AG09309 (cell line): ENCODE measurements at regions not wholly inside any gene's neighbourhood (a gene's known extent, or its start where the extent isn't known, plus 50 kb on each side); places are given as distances from the start of the nearest gene placed in this dataset.

Source experiments
- DNase-seq: peaks from one replicate; pipeline ENCODE4 v3.0.0-alpha.2; 2010; ENCODE audit warnings: low read depth
- H3K4me3 ChIP-seq: 2 replicates; pipeline ENCODE4 v1.5.1; 2011; ENCODE audit warnings: mild to moderate bottlenecking, low read depth, low read length, moderate library complexity; ENCODE audit not compliant: control insufficient read depth
- CTCF ChIP-seq: IDR thresholded peaks from 2 replicates; pipeline ENCODE4 v1.5.1; 2011; ENCODE audit warnings: mild to moderate bottlenecking, low read depth, low read length, inconsistent platforms; ENCODE audit not compliant: insufficient read depth, control insufficient read depth; ENCODE audit errors: missing control alignments

DNA sequence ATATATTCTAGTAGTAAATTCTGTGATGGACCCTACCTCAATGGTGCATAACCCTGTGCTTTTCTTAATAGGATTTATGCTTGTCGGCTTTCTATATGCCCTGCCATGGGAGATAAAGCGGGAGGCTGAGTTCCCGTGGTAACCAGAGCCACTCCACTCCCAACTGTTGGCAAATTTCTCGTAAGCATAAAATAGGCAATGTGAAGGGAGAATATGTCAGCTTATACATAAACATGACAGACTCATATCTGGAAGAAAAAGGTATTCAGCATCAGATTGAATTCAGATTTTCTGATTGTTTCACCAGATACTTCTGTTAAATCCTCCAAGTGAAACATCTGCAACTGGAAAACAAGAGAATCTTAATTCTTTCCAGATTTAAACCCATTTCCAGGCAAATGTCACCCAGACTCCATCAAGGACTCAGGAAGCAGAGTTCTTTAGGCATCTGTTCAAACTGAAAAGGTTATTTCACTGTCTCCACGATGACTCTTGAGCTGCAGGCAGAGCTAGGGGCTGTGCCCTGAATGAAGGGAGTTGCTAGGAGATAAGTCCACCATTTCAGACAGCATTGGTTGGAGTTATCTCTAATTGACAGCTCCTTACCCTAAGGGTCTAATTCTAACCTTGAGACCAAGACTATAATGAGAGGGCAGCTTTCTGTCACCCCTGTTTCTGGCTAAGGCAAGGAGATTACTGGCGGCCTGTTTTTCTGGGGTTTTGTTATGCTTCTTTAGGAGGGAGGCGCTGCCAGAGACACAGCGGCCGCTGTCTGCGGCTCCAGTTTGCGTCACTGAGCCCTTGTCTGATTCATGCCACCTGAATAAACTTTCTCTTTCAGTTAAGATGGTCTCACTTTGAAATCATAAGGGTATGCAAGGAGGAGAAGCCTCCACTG lies 381.3 kb downstream of the SOX11 start:
- TF ChIP-seq CTCF: no peak
- no peak overlapping the region for H3K4me3 ChIP-seq
- DNase-seq: no peak

DNA sequence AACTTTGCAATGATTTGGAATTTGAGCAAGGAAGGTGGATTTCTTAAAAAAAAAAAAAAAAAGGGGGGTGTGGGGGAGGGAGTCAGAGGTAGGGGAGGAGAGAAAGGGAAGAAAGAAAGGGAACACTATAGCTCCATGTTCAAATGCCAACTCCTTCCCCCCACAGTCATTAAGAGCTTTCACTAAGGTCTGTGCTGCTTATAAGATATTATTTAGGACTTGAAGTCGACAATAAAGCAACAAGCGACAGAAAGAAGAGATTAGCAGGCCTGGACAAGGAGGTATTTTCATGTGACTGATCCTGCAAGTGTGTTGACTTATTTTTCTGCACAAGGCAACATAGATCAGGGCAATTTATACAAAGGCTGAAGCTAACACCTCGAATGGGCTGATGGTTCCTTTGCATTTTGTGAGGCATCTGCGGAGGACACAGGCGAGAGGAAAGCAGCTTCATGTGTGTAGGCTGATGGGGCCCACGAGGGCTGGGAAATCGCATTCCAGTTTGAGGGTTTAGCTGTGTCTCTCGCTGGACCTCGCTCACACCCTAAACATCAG lies 382.0 kb downstream of the SOX11 start:
- no peak for DNase-seq
- H3K4me3 ChIP-seq: no peak overlapping the region
- no peak for TF ChIP-seq CTCF

- H3K4me3 ChIP-seq: no peak overlapping the region
- no peak for TF ChIP-seq CTCF
- DNase-seq: no peak
Measured at GRCh38 chr2:6077585-6077984, 385.4 kb downstream of the SOX11 start.

DNA sequence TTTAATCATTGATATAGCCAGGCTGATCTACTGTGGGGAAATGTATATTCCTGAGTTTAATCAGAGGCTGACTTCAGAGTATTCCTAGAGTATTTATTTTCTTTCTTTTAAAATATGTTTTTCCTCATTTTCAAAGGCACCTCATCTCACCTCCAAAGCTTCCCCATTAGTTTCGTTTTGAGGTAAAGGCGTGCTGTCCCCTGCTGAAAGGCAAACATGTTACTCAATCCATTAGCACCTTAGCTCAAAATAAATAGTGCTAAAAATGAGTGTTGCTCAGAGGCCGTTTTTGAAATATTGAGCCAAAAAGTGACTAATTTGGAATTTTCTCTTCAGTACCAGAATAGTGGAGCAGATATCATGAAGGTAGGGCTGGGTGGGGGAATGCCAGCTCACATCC lies 386.2 kb downstream of the SOX11 start:
- no peak for DNase-seq

DNA sequence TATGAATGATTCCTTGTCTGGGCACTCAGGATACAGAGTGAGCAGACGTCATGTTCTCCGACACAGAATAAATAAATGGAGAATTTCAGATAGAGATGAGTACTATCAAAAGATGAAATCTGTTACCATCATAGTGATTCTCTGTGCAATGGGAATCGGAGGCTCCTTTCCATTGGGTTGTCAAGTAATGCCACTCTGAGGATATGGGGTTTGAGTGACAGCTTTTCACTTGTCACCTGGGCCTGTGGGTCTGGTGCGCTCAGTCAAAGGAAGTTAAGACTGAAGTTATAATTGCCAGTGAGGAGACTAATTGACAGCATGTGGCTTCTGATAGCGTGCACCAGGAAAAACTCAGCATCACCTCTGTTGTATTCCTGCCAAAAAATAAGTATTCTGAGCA lies 387.2 kb downstream of the SOX11 start:
- H3K4me3 ChIP-seq: no peak overlapping the region
- no peak for TF ChIP-seq CTCF
- no peak for DNase-seq

More for the DNA sequence above, 386.2 kb downstream of the SOX11 start:
- TF ChIP-seq CTCF: no peak
- H3K4me3 ChIP-seq: no peak overlapping the region

- no peak for DNase-seq
- H3K4me3 ChIP-seq: no peak overlapping the region
- TF ChIP-seq CTCF: no peak
Measured at GRCh38 chr2:6080932-6081753, 389.0 kb downstream of the SOX11 start.
